Tibial nerve (tissue), 4 donors: ENCODE measurements at regions not wholly inside any gene's neighbourhood (a gene's known extent, or its start where the extent isn't known, plus 50 kb on each side); places are given as distances from the start of the nearest gene placed in this dataset.

Source experiments
- CTCF ChIP-seq, 5 experiments: fragments of 200-600 bp in 3 of 5; fragments of 450-650 bp in 2 of 5; sonication (generic) in 3 of 5; IDR thresholded peaks; one replicate each; pipeline ENCODE4 v1.5.1; 2016 to 2019; ENCODE audit warnings: antibody characterized with exemption in 5 of 5, mild to moderate bottlenecking in 3 of 5, moderate library complexity in 2 of 5
- EP300 ChIP-seq, 2 donors: sonication (generic); formaldehyde crosslinking; IDR thresholded peaks; one replicate each; pipeline ENCODE4 v1.6.1; 2017; ENCODE audit warnings: antibody characterized with exemption in 2 of 2, mild to moderate bottlenecking in 1 of 2

DNA sequence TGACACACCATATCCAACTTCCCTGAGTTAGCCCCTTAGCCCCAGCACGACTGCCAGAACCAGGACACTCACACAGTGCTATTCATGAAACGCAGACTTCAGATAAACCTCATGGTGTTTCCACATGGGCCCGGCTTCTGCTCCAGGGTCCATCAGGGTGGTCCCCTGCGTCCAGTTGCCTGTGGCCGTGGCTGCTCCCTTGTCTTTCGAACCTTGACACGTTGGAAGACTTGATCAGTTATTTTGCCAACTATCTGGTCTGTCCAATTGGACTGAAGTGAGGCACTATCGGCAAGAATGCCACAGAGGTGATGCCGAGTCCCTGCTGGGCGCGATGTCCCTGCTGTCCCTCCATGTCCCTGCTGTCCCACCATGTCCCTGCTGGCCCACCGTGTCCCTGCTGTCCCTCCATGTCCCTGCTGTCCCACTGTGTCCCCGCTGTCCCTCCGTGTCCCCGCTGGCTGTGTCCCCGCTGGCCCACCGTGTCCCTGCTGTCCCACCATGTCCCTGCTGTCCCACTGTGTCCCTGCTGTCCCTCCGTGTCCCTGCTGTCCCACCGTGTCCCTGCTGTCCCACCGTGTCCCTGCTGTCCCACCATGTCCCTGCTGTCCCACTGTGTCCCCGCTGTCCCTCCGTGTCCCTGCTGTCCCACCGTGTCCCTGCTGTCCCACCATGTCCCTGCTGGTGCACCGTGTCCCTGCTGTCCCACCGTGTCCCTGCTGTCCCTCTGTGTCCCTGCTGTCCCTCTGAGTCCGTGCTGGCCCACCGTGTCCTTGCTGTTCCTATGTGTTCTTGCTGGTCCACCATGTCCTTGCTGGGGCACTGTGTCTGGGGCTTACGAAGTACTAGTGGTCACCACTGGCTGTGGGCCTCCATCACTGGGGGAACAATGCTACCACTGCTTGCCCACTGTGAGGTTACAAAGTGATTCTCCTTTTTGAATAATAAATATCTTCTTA, 251.4 kb downstream of the DLL1 start:
- TF ChIP-seq CTCF (IDR thresholded peaks at IDR 0.05) (no peak), EP300 (IDR thresholded peaks at IDR 0.05) (no peak)
